ENCODE measurements at regions not wholly inside any gene's neighbourhood (a gene's known extent, or its start where the extent isn't known, plus 50 kb on each side); places are given as distances from the start of the nearest gene placed in this dataset.

DNA sequence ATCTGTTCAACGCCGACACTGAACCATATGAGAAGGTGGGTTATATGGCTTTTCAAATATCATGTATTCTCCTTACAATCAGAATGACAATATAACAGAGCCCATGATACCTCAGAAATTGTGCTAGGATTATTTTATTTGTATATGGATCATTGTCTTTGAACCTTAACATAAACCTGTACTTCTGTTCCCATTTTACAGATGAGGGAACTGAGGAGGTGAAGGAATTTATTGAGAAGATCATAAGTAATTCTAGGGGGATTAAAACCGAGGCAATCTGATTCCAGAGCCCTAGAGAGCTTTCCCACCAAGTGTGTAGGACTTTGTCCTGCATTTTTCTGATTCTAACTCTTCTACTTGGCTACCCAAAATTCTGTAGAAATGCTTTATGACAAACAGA is 279.8 kb upstream of the FANCL start:
- Histone ChIP-seq H3K4me2 (no peak overlapping the region), H3K4me3 (no peak overlapping the region), H3K27ac (no peak overlapping the region), H3K9me3 (no peaks in the 10 kb centered on the region), H3K4me1 (peaks cover 7% of the 10 kb centered on the region; the same call in 1 of the 3 replicates)
- 64% methylated on average over 3 of the region's 3 CpGs for WGBS (ENCODE audit: missing lambda C conversion rate)
- no peak for ATAC-seq
- FAIRE-seq, result peak; percentile 13
- ChIA-PET CTCF (interaction anchor here (0.7 to 1.2 kb wide), 3 partner anchors 9 to 848 kb away, joined by 3 read pairs; no protein-coding TSS in a partner anchor), POLR2A (no interaction called here)
- DNase-seq (ENCODE audit: low read depth in 1 of 2, low spot score in 1 of 2), result no peak
- TF ChIP-seq ATOH8 (CRISPR knock-in tag; IDR thresholded peaks at IDR 0.05; ENCODE audit: low read depth) (no peak), FOSB (CRISPR knock-in tag; IDR thresholded peaks at IDR 0.05) (no peak), FOSL2 (IDR thresholded peaks at IDR 0.05) (no peak), FOSL2 (CRISPR knock-in tag; IDR thresholded peaks at IDR 0.05) (no peak), MAZ (IDR thresholded peaks at IDR 0.05; ENCODE audit: borderline replicate concordance, low read depth, low read length) (no peak), SREBF2 (IDR thresholded peaks at IDR 0.05) (no peak), RNF2 (IDR thresholded peaks at IDR 0.05; ENCODE audit: borderline replicate concordance, low read depth) (no peak), POLR2AphosphoS2 (conservative IDR thresholded peaks at IDR 0.05; ENCODE audit: low read length) (no peak), CEBPB (IDR thresholded peaks at IDR 0.05) (no peak), CHD4 (IDR thresholded peaks at IDR 0.05; ENCODE audit: borderline replicate concordance) (no peak), KDM5A (IDR thresholded peaks at IDR 0.05) (no peak), RCOR1 (IDR thresholded peaks at IDR 0.05; ENCODE audit: low read depth, low read length) (no peak), NR3C1 (IDR thresholded peaks at IDR 0.05) (no peak), MAX (IDR thresholded peaks at IDR 0.05) (no peak), SMC3 (IDR thresholded peaks at IDR 0.05) (no peak), FOXS1 (CRISPR knock-in tag; IDR thresholded peaks at IDR 0.05) (no peak), EHF (CRISPR knock-in tag; IDR thresholded peaks at IDR 0.05) (no peak), NFE2L2 (conservative IDR thresholded peaks at IDR 0.05; ENCODE audit: low read length) (no peak), MAFK (IDR thresholded peaks at IDR 0.05; ENCODE audit: partially characterized antibody) (no peak)
- TF ChIP-seq, protein P1, sequence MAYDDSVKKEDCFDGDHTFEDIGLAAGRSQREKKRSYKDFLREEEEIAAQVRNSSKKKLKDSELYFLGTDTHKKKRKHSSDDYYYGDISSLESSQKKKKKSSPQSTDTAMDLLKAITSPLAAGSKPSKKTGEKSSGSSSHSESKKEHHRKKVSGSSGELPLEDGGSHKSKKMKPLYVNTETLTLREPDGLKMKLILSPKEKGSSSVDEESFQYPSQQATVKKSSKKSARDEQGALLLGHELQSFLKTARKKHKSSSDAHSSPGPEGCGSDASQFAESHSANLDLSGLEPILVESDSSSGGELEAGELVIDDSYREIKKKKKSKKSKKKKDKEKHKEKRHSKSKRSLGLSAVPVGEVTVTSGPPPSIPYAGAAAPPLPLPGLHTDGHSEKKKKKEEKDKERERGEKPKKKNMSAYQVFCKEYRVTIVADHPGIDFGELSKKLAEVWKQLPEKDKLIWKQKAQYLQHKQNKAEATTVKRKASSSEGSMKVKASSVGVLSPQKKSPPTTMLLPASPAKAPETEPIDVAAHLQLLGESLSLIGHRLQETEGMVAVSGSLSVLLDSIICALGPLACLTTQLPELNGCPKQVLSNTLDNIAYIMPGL (CRISPR knock-in tag; IDR thresholded peaks at IDR 0.05; ENCODE audit: borderline replicate concordance), result no peak

- Histone ChIP-seq H3K9me3 (no peaks in the 10 kb centered on the region), H3K4me3 (no peak overlapping the region), H3K4me2 (no peak overlapping the region), H3K27ac (no peak overlapping the region), H3K4me1 (peaks cover 7% of the 10 kb centered on the region; the same call in 1 of the 3 replicates)
- POLR2A ChIA-PET, result no interaction called here
- FAIRE-seq (no peak), ATAC-seq (no peak), DNase-seq (ENCODE audit: low read depth in 1 of 2, low spot score in 1 of 2) (no peak)
- CTCF ChIA-PET, result no interaction called here
- WGBS (ENCODE audit: missing lambda C conversion rate), result 84% methylated on average over 2 of the region's 2 CpGs
- no peak for TF ChIP-seq ESRRA (IDR thresholded peaks at IDR 0.05; ENCODE audit: borderline replicate concordance, low read length)
- TF ChIP-seq NPAS2 (CRISPR knock-in tag; IDR thresholded peaks at IDR 0.05; ENCODE audit: borderline replicate concordance), result no peak
- no peak for TF ChIP-seq USF2 (IDR thresholded peaks at IDR 0.05)
- no peak for TF ChIP-seq ATOH8 (CRISPR knock-in tag; IDR thresholded peaks at IDR 0.05; ENCODE audit: low read depth)
- TF ChIP-seq POLR2A (IDR thresholded peaks at IDR 0.05; ENCODE audit: low read length), result no peak
- no peak for TF ChIP-seq FOSB (CRISPR knock-in tag; IDR thresholded peaks at IDR 0.05)
- TF ChIP-seq ZNF302 (CRISPR knock-in tag; IDR thresholded peaks at IDR 0.05), result no peak
- TF ChIP-seq E2F6 (IDR thresholded peaks at IDR 0.05; ENCODE audit: borderline replicate concordance, low read depth), result no peak
- TF ChIP-seq FOXS1 (CRISPR knock-in tag; IDR thresholded peaks at IDR 0.05), result no peak
- TF ChIP-seq ZSCAN20 (CRISPR knock-in tag; IDR thresholded peaks at IDR 0.05), result no peak
- TF ChIP-seq, protein P2, sequence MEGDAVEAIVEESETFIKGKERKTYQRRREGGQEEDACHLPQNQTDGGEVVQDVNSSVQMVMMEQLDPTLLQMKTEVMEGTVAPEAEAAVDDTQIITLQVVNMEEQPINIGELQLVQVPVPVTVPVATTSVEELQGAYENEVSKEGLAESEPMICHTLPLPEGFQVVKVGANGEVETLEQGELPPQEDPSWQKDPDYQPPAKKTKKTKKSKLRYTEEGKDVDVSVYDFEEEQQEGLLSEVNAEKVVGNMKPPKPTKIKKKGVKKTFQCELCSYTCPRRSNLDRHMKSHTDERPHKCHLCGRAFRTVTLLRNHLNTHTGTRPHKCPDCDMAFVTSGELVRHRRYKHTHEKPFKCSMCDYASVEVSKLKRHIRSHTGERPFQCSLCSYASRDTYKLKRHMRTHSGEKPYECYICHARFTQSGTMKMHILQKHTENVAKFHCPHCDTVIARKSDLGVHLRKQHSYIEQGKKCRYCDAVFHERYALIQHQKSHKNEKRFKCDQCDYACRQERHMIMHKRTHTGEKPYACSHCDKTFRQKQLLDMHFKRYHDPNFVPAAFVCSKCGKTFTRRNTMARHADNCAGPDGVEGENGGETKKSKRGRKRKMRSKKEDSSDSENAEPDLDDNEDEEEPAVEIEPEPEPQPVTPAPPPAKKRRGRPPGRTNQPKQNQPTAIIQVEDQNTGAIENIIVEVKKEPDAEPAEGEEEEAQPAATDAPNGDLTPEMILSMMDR (IDR thresholded peaks at IDR 0.05), result no peak
- no peak for TF ChIP-seq EHMT2 (IDR thresholded peaks at IDR 0.05; ENCODE audit: low read depth)
- TF ChIP-seq ZC3H11A (IDR thresholded peaks at IDR 0.05), result no peak
- TF ChIP-seq RFX5 (IDR thresholded peaks at IDR 0.05), result no peak
These were observed 276.8 kb upstream of the FANCL start for GRCh38 chr2:58517881-58518280.

All from A549 (cell line).